Activated naive CD4-positive, alpha-beta T cell treated with anti-CD3 and anti-CD28 coated beads, Interleukin-2, amount 10 ng/mL, durations not matched to agents 7 days and 5 days (primary cell): ENCODE measurements at regions not wholly inside any gene's neighbourhood (a gene's known extent, or its start where the extent isn't known, plus 50 kb on each side); places are given as distances from the start of the nearest gene placed in this dataset.

ENCODE experiments used
- CTCF ChIA-PET: fragments of 350-600 bp; sonication (Branson Sonifier 250); formaldehyde crosslinking; loops from one replicate; lab custom pipeline; 2021; ENCODE audit warnings: antibody characterized with exemption; lab: Charles Lee
- DNase-seq: peaks from one replicate; pipeline ENCODE4 v3.0.0-alpha.2; 2020
- H3K27ac Mint-ChIP-seq: one replicate; pipeline ENCODE4 v1.8.0; 2021; ENCODE audit warnings: mild to moderate bottlenecking, moderate library complexity, mixed read lengths
- H3K27me3 Mint-ChIP-seq: one replicate; pipeline ENCODE4 v1.8.0; 2021; ENCODE audit warnings: mild to moderate bottlenecking, mixed read lengths
- H3K36me3 Mint-ChIP-seq: one replicate; pipeline ENCODE4 v1.8.0; 2021; ENCODE audit warnings: mixed read lengths
- H3K4me1 Mint-ChIP-seq: one replicate; pipeline ENCODE4 v1.8.0; 2021; ENCODE audit warnings: mixed read lengths
- H3K4me3 Mint-ChIP-seq: one replicate; pipeline ENCODE4 v1.8.0; 2021; ENCODE audit warnings: mild to moderate bottlenecking, moderate library complexity, mixed read lengths
- H3K9me3 Mint-ChIP-seq: one replicate; pipeline ENCODE4 v1.8.0; 2021; ENCODE audit warnings: mixed read lengths

GRCh38 chr16:86428729-86429517, 81.4 kb upstream of the FOXF1 start:
- Mint-ChIP-seq H3K9me3 (peaks cover 2% of the 10 kb centered on the region), H3K4me3 (no peak overlapping the region), H3K4me1 (no peaks in the 10 kb centered on the region), H3K27ac (no peak overlapping the region), H3K27me3 (no peaks in the 10 kb centered on the region), H3K36me3 (no peaks in the 10 kb centered on the region)
- CTCF ChIA-PET, result no interaction called here
- DNase-seq, result no peak

GRCh38 chr16:86429663-86430062, 80.7 kb upstream of the FOXF1 start:
- no peaks in the 10 kb centered on the region for H3K36me3 Mint-ChIP-seq
- DNase-seq, result no peak
- H3K27ac Mint-ChIP-seq, result no peak overlapping the region
- CTCF ChIA-PET, result no interaction called here
- no peaks in the 10 kb centered on the region for H3K27me3 Mint-ChIP-seq
- no peaks in the 10 kb centered on the region for H3K4me1 Mint-ChIP-seq
- H3K4me3 Mint-ChIP-seq, result no peak overlapping the region
- peaks cover 2% of the 10 kb centered on the region for H3K9me3 Mint-ChIP-seq

GRCh38 chr16:86430814-86431213, 79.5 kb upstream of the FOXF1 start:
- Mint-ChIP-seq H3K9me3 (no peaks in the 10 kb centered on the region), H3K27me3 (no peaks in the 10 kb centered on the region), H3K4me1 (no peaks in the 10 kb centered on the region), H3K4me3 (no peak overlapping the region), H3K36me3 (no peaks in the 10 kb centered on the region), H3K27ac (no peak overlapping the region)
- no peak for DNase-seq
- CTCF ChIA-PET, result no interaction called here

- H3K9me3 Mint-ChIP-seq, result no peaks in the 10 kb centered on the region
- no peaks in the 10 kb centered on the region for H3K36me3 Mint-ChIP-seq
- H3K4me3 Mint-ChIP-seq, result no peak overlapping the region
- no peak for DNase-seq
- no peaks in the 10 kb centered on the region for H3K4me1 Mint-ChIP-seq
- CTCF ChIA-PET, result no interaction called here
- H3K27me3 Mint-ChIP-seq, result no peaks in the 10 kb centered on the region
- H3K27ac Mint-ChIP-seq, result no peak overlapping the region
Observed at GRCh38 chr16:86431540-86431939, 78.8 kb upstream of the FOXF1 start.

DNA sequence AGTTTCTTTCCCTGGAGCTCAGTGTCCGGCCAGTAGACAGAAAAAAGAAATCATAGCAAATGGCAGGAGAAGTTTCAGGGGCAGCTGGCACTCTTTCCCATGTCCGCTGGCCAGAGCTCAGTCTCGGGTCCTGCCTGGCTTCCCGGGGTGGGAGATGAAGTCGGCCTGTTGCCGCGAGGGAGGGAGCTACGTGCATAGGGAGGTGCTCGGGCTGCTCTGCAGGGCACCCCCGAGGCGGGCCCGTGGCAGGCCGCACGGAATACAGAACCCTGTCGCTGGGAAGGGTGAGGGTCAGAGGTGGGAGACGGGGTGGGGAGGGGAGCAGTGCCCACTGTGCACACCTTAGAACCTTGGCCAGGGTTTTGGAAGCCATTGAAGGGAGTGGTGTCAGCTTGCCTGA, 78.3 kb upstream of the FOXF1 start:
- H3K27ac Mint-ChIP-seq, result no peak overlapping the region
- CTCF ChIA-PET, result no interaction called here
- H3K36me3 Mint-ChIP-seq, result no peaks in the 10 kb centered on the region
- no peaks in the 10 kb centered on the region for H3K27me3 Mint-ChIP-seq
- no peak overlapping the region for H3K4me3 Mint-ChIP-seq
- no peak for DNase-seq
- no peaks in the 10 kb centered on the region for H3K9me3 Mint-ChIP-seq
- no peaks in the 10 kb centered on the region for H3K4me1 Mint-ChIP-seq

- H3K4me3 Mint-ChIP-seq, result no peak overlapping the region
- no peaks in the 10 kb centered on the region for H3K4me1 Mint-ChIP-seq
- no peaks in the 10 kb centered on the region for H3K27me3 Mint-ChIP-seq
- no peaks in the 10 kb centered on the region for H3K36me3 Mint-ChIP-seq
- CTCF ChIA-PET, result no interaction called here
- no peak for DNase-seq
- H3K9me3 Mint-ChIP-seq, result no peaks in the 10 kb centered on the region
- no peak overlapping the region for H3K27ac Mint-ChIP-seq
Observed at GRCh38 chr16:86432691-86433090, 77.6 kb upstream of the FOXF1 start.

- H3K36me3 Mint-ChIP-seq, result no peaks in the 10 kb centered on the region
- H3K4me1 Mint-ChIP-seq, result no peaks in the 10 kb centered on the region
- no peak overlapping the region for H3K27ac Mint-ChIP-seq
- H3K27me3 Mint-ChIP-seq, result no peaks in the 10 kb centered on the region
- no peaks in the 10 kb centered on the region for H3K9me3 Mint-ChIP-seq
- CTCF ChIA-PET, result interaction anchor here (0.7 kb wide), 1 partner anchor 1967 kb away, joined by 3 read pairs; no protein-coding TSS in a partner anchor
- H3K4me3 Mint-ChIP-seq, result no peak overlapping the region
- no peak for DNase-seq
Observed at GRCh38 chr16:86436466-86437185, 73.7 kb upstream of the FOXF1 start.

GRCh38 chr16:86437348-86437747, 73.0 kb upstream of the FOXF1 start:
- H3K27me3 Mint-ChIP-seq, result no peaks in the 10 kb centered on the region
- H3K4me3 Mint-ChIP-seq, result no peak overlapping the region
- no peak overlapping the region for H3K27ac Mint-ChIP-seq
- no peaks in the 10 kb centered on the region for H3K4me1 Mint-ChIP-seq
- CTCF ChIA-PET, result no interaction called here
- no peaks in the 10 kb centered on the region for H3K36me3 Mint-ChIP-seq
- DNase-seq, result no peak
- H3K9me3 Mint-ChIP-seq, result no peaks in the 10 kb centered on the region

- no peaks in the 10 kb centered on the region for H3K4me1 Mint-ChIP-seq
- CTCF ChIA-PET, result no interaction called here
- H3K27me3 Mint-ChIP-seq, result peaks cover 15% of the 10 kb centered on the region
- H3K9me3 Mint-ChIP-seq, result no peaks in the 10 kb centered on the region
- no peak overlapping the region for H3K27ac Mint-ChIP-seq
- no peak for DNase-seq
- no peak overlapping the region for H3K4me3 Mint-ChIP-seq
- H3K36me3 Mint-ChIP-seq, result no peaks in the 10 kb centered on the region
Observed at GRCh38 chr16:86442703-86443102, 67.6 kb upstream of the FOXF1 start.

DNA sequence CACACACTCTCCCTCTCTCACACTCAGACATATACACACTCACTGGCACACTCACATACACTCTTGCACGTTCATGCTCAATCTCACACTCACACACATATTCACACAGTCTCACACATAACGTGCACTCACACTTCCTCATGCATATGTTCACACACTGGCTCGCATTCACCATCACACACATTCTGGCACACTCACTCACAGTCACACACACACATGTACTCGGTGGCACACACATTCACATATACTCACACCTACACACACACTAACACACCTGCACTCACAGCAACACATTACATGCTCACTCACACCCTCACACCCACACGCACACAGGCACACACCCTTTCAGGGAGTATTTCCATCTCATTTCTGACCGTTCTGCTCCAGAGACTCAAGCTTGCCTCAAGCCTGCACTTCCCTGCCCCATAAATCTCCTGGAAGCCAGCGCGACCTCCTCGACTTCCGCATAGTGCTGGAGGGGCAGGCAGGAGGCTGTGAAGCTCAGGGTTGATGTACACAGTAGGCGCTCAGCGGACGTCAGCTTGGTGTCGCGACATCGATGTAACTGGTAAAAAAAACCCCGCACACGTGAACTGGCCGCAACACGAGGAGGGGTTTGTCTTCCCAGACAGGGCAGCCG, 66.7 kb upstream of the FOXF1 start:
- peaks cover 15% of the 10 kb centered on the region for H3K27me3 Mint-ChIP-seq
- no peak overlapping the region for H3K27ac Mint-ChIP-seq
- no peaks in the 10 kb centered on the region for H3K4me1 Mint-ChIP-seq
- H3K9me3 Mint-ChIP-seq, result no peaks in the 10 kb centered on the region
- H3K36me3 Mint-ChIP-seq, result no peaks in the 10 kb centered on the region
- CTCF ChIA-PET, result no interaction called here
- H3K4me3 Mint-ChIP-seq, result no peak overlapping the region
- no peak for DNase-seq

DNA sequence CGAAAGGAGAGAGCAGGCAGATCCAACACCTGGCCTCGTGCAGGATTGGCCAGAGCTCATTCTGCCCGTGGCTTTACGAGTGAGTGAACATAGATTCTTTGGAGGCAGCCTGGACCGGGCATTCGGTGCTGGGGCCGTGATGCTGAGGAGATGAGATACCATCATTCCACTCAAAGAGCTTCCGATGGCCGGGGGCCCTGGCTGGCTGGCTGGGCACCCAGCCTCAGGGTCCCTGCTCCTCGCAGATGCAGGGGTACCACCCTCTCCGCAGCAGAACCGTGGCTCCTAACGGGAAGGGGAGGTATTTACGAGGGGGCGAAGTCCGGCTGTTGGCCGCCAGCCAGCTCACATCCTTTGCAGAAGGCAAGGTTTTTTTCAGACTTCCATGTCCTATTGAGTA, 66.1 kb upstream of the FOXF1 start:
- no peaks in the 10 kb centered on the region for H3K4me1 Mint-ChIP-seq
- CTCF ChIA-PET, result no interaction called here
- H3K9me3 Mint-ChIP-seq, result no peaks in the 10 kb centered on the region
- no peak overlapping the region for H3K4me3 Mint-ChIP-seq
- no peaks in the 10 kb centered on the region for H3K36me3 Mint-ChIP-seq
- no peak for DNase-seq
- peaks cover 16% of the 10 kb centered on the region for H3K27me3 Mint-ChIP-seq
- H3K27ac Mint-ChIP-seq, result no peak overlapping the region

GRCh38 chr16:86444661-86445060, 65.7 kb upstream of the FOXF1 start:
- Mint-ChIP-seq H3K4me3 (no peak overlapping the region), H3K9me3 (no peaks in the 10 kb centered on the region), H3K27ac (no peak overlapping the region), H3K36me3 (no peaks in the 10 kb centered on the region), H3K27me3 (peaks cover 19% of the 10 kb centered on the region), H3K4me1 (peaks cover 2% of the 10 kb centered on the region)
- CTCF ChIA-PET, result no interaction called here
- DNase-seq, result no peak

DNA sequence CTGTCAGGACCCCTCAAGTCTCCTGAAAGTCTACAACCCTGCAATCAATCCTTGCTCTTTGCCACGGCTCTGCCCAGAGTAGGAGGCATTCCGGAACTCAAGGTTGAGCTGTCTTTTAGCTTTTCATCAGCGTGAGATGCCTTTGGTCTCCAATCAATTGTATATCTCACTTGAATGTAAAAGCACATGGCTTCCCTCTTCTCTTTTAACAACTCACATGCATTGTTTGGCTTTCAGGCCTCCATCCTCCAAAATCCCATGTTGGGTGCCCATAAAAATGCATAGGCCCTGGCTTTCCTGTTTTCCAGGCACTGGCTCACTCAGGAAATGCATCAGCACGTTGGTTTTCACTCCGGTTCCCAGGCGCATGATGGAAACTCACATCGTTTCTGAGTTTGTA, 64.0 kb upstream of the FOXF1 start:
- DNase-seq, result no peak
- peaks cover 24% of the 10 kb centered on the region for H3K27me3 Mint-ChIP-seq
- no peak overlapping the region for H3K4me3 Mint-ChIP-seq
- CTCF ChIA-PET, result interaction anchor here (0.6 kb wide), 1 partner anchor 17 kb away, joined by 3 read pairs; no protein-coding TSS in a partner anchor
- H3K36me3 Mint-ChIP-seq, result no peaks in the 10 kb centered on the region
- H3K4me1 Mint-ChIP-seq, result peaks cover 2% of the 10 kb centered on the region
- H3K9me3 Mint-ChIP-seq, result no peaks in the 10 kb centered on the region
- no peak overlapping the region for H3K27ac Mint-ChIP-seq

- Mint-ChIP-seq H3K4me1 (peaks cover 2% of the 10 kb centered on the region), H3K27ac (no peak overlapping the region), H3K4me3 (no peak overlapping the region), H3K9me3 (no peaks in the 10 kb centered on the region), H3K36me3 (no peaks in the 10 kb centered on the region), H3K27me3 (peaks cover 24% of the 10 kb centered on the region)
- no peak for DNase-seq
- CTCF ChIA-PET, result no interaction called here
Observed at GRCh38 chr16:86447228-86447627, 63.1 kb upstream of the FOXF1 start.
